ENCODE measurements at regions not wholly inside any gene's neighbourhood (a gene's known extent, or its start where the extent isn't known, plus 50 kb on each side); places are given as distances from the start of the nearest gene placed in this dataset.

- no peaks in the 10 kb centered on the region for H3K79me2 ChIP-seq (ENCODE audit: insufficient read depth, low read length)
- Mint-ChIP-seq H3K36me3 (ENCODE audit: insufficient read depth in 1 of 3, low read depth in 3 of 3) (peaks cover 0 to 4% (median 0%) of the 10 kb centered on the region in 3 experiments; a peak in 2 of 7 replicates), H3K27me3 (ENCODE audit: low read depth) (peaks cover 4% of the 10 kb centered on the region; the same call in 1 of the 2 replicates), H3K4me3 (no peak overlapping the region), H3K27ac (no peak overlapping the region), H3K9me3 (no peaks in the 10 kb centered on the region), H3K4me1 (peaks cover 26 to 29% of the 10 kb centered on the region in 2 experiments)
- no peak overlapping the region for H3K27ac ChIP-seq (ENCODE audit: insufficient read length, low read depth, low read length)
- H3K9me3 ChIP-seq (ENCODE audit: control insufficient read depth, low read depth, low read length), result no peaks in the 10 kb centered on the region
- no peak overlapping the region for H2BK15ac ChIP-seq (ENCODE audit: low read depth, low read length)
- TF ChIP-seq, protein P1, sequence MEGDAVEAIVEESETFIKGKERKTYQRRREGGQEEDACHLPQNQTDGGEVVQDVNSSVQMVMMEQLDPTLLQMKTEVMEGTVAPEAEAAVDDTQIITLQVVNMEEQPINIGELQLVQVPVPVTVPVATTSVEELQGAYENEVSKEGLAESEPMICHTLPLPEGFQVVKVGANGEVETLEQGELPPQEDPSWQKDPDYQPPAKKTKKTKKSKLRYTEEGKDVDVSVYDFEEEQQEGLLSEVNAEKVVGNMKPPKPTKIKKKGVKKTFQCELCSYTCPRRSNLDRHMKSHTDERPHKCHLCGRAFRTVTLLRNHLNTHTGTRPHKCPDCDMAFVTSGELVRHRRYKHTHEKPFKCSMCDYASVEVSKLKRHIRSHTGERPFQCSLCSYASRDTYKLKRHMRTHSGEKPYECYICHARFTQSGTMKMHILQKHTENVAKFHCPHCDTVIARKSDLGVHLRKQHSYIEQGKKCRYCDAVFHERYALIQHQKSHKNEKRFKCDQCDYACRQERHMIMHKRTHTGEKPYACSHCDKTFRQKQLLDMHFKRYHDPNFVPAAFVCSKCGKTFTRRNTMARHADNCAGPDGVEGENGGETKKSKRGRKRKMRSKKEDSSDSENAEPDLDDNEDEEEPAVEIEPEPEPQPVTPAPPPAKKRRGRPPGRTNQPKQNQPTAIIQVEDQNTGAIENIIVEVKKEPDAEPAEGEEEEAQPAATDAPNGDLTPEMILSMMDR (conservative IDR thresholded peaks at IDR 0.05), result no peak
- no peaks in the 10 kb centered on the region for H3K27me3 ChIP-seq (ENCODE audit: insufficient read depth, low read length)
- H2BK12ac ChIP-seq (ENCODE audit: insufficient read length, low read depth, low read length), result no peak overlapping the region
- no peak overlapping the region for H2BK120ac ChIP-seq (ENCODE audit: low read depth, low read length, poor library complexity, severe bottlenecking)
- no peak overlapping the region for H4K5ac ChIP-seq (ENCODE audit: insufficient read length, low read depth, low read length)
- no peaks in the 10 kb centered on the region for H3K23me2 ChIP-seq (ENCODE audit: insufficient read length, low read depth, low read length, poor library complexity, severe bottlenecking)
- H3K18ac ChIP-seq (ENCODE audit: insufficient read length, low read depth, low read length), result no peak overlapping the region
- no peak for DNase-seq
- H3K9ac ChIP-seq (ENCODE audit: extremely low read depth, insufficient read length, low read length), result no peak overlapping the region
- no peak overlapping the region for H2AFZ ChIP-seq (ENCODE audit: low read length)
- H2BK20ac ChIP-seq (ENCODE audit: low read depth, low read length, poor library complexity, severe bottlenecking), result no peak overlapping the region
- H3K56ac ChIP-seq (ENCODE audit: insufficient read length, low read depth, low read length), result no peak overlapping the region
- H2AK5ac ChIP-seq (ENCODE audit: insufficient read length, low read length), result no peak overlapping the region
- no CpG with 5 or more reads among the region's 4 CpGs for WGBS (ENCODE audit: extremely low coverage, insufficient read length, low lambda C conversion rate)
- no peak overlapping the region for H3K4me2 ChIP-seq (ENCODE audit: insufficient read depth, insufficient read length, low read length)
- no peak overlapping the region for H3K23ac ChIP-seq (ENCODE audit: insufficient read length, low read depth, low read length)
- no peak overlapping the region for H3K4ac ChIP-seq (ENCODE audit: low read depth, low read length)
- no peak overlapping the region for H4K8ac ChIP-seq (replicated peaks; ENCODE audit: insufficient read length, low read depth, low read length)
- H4K91ac ChIP-seq (ENCODE audit: insufficient read length, low read depth, low read length), result no peak overlapping the region
- 0 out of 2 replicates have a peak, but pooled peaks cover 2% of the 10 kb centered on the region for H3K4me1 ChIP-seq (ENCODE audit: insufficient read depth, low read length)
- no peak overlapping the region for H3K14ac ChIP-seq (ENCODE audit: insufficient read depth, low read length)
- H3K79me1 ChIP-seq (ENCODE audit: insufficient read depth, low read depth, low read length, poor library complexity, severe bottlenecking), result no peaks in the 10 kb centered on the region
- H2BK5ac ChIP-seq (ENCODE audit: insufficient read length, low read length), result peak overlapping the region; percentile 53
- no peaks in the 10 kb centered on the region for H4K20me1 ChIP-seq (ENCODE audit: control insufficient read depth, insufficient read depth, insufficient read length)
- no peak overlapping the region for H3T11ph ChIP-seq (ENCODE audit: low read length)
These were observed 188.2 kb upstream of the HMCN1 start for GRCh38 chr1:185546029-185546428.

All from H9 (cell line).